Head of caudate nucleus (tissue), 42 donors: ENCODE measurements at regions not wholly inside any gene's neighbourhood (a gene's known extent, or its start where the extent isn't known, plus 50 kb on each side); places are given as distances from the start of the nearest gene placed in this dataset.
A peak's percentile ranks its signal among the peaks of the same experiment; 100 is the strongest.
"Not testable (repeated sequence)": the region's sequence is repeated elsewhere in the genome, so short reads cannot be mapped to it uniquely, and the experiment has no call there.

Experiments used
- DNase-seq, 42 donors: peaks; one replicate each; pipeline versions ENCODE4 v3.0.0 to v3.0.0-alpha.2; 2020 to 2021; ENCODE audit warnings: mixed read lengths in 7 of 42
- intact Hi-C: fragments of 100-400 bp; cut with DNase I; formaldehyde crosslinking; loops from one replicate; pipeline ENCODE4 v1.15.0; 2022

- intact Hi-C loops, DNase-seq: not testable (repeated sequence)
Observed at GRCh38 chr2:91562184-91562583, 2870.7 kb downstream of the RPIA start.

GRCh38 chr2:91564700-91565099, 2873.2 kb downstream of the RPIA start:
- DNase-seq, intact Hi-C loops: not testable (repeated sequence)

- intact Hi-C loops = not testable (repeated sequence)
- peak in 1 of 42 donors; percentile 15 for DNase-seq
Observed at GRCh38 chr2:91565689-91566430, 2874.4 kb downstream of the RPIA start.

GRCh38 chr2:91566611-91567010, 2875.1 kb downstream of the RPIA start:
- DNase-seq, intact Hi-C loops: not testable (repeated sequence)

GRCh38 chr2:91567546-91568335, 2876.3 kb downstream of the RPIA start:
- peak in 4 of 42 donors; percentile 18 to 45 (median 38) for DNase-seq
- intact Hi-C loops = not testable (repeated sequence)

GRCh38 chr2:91568391-91569338, 2877.2 kb downstream of the RPIA start:
- DNase-seq = peak in 1 of 42 donors; percentile 34
- intact Hi-C loops = not testable (repeated sequence)

- peak in 7 of 42 donors; percentile 40 to 63 (median 44) for DNase-seq
- intact Hi-C loops = not testable (repeated sequence)
Observed at GRCh38 chr2:91571239-91571923, 2879.9 kb downstream of the RPIA start.

GRCh38 chr2:91573018-91573417, 2881.5 kb downstream of the RPIA start:
- peak in 1 of 42 donors; percentile 27 for DNase-seq
- intact Hi-C loops = not testable (repeated sequence)

GRCh38 chr2:91573755-91574154, 2882.3 kb downstream of the RPIA start:
- intact Hi-C loops = not testable (repeated sequence)
- DNase-seq = peak in 2 of 42 donors; percentile 35 to 43

- DNase-seq = peak in 3 of 42 donors; percentile 35 to 43 (median 36)
- intact Hi-C loops = not testable (repeated sequence)
Observed at GRCh38 chr2:91574255-91574654, 2882.8 kb downstream of the RPIA start.

- peak in 39 of 42 donors; percentile 36 to 86 (median 63) for DNase-seq
- intact Hi-C loops = not testable (repeated sequence)
Observed at GRCh38 chr2:91575701-91576100, 2884.2 kb downstream of the RPIA start.

- peak in 3 of 42 donors; percentile 34 to 42 (median 35) for DNase-seq
- intact Hi-C loops = not testable (repeated sequence)
Observed at GRCh38 chr2:91577406-91577805, 2885.9 kb downstream of the RPIA start.

- DNase-seq = peak in 1 of 42 donors; percentile 37
Observed at GRCh38 chr2:91578678-91579077, 2887.2 kb downstream of the RPIA start.

GRCh38 chr2:91579555-91579954, 2888.1 kb downstream of the RPIA start:
- DNase-seq = peak in 1 of 42 donors; percentile 36
- intact Hi-C loops = not testable (repeated sequence)

More at GRCh38 chr2:91578678-91579077, 2887.2 kb downstream of the RPIA start:
- intact Hi-C loops = not testable (repeated sequence)

GRCh38 chr2:91580043-91580442, 2888.6 kb downstream of the RPIA start:
- intact Hi-C loops = not testable (repeated sequence)
- peak in 1 of 42 donors; percentile 41 for DNase-seq

- intact Hi-C loops = not testable (repeated sequence)
Observed at GRCh38 chr2:91587098-91587497, 2895.6 kb downstream of the RPIA start.

GRCh38 chr2:91587908-91588535, 2896.5 kb downstream of the RPIA start:
- intact Hi-C loops, DNase-seq: not testable (repeated sequence)

More at GRCh38 chr2:91587098-91587497, 2895.6 kb downstream of the RPIA start:
- DNase-seq = not testable (repeated sequence)
